Epithelial cell of esophagus (primary cell): ENCODE measurements at regions not wholly inside any gene's neighbourhood (a gene's known extent, or its start where the extent isn't known, plus 50 kb on each side); places are given as distances from the start of the nearest gene placed in this dataset.

Source experiments
- DNase-seq: peaks from one replicate; pipeline ENCODE4 v3.0.0; 2010; ENCODE audit warnings: low read depth
- H3K4me3 ChIP-seq: 2 replicates; pipeline ENCODE4 v1.5.1; 2011; ENCODE audit warnings: mild to moderate bottlenecking, low read length, control low read depth
- TF ChIP-seq, protein P1 (sequence below): IDR thresholded peaks from 2 replicates; pipeline ENCODE4 v1.5.1; 2011; ENCODE audit warnings: low read depth, mild to moderate bottlenecking, low read length, control low read depth, inconsistent platforms; ENCODE audit not compliant: insufficient read depth; ENCODE audit errors: missing control alignments

DNA sequence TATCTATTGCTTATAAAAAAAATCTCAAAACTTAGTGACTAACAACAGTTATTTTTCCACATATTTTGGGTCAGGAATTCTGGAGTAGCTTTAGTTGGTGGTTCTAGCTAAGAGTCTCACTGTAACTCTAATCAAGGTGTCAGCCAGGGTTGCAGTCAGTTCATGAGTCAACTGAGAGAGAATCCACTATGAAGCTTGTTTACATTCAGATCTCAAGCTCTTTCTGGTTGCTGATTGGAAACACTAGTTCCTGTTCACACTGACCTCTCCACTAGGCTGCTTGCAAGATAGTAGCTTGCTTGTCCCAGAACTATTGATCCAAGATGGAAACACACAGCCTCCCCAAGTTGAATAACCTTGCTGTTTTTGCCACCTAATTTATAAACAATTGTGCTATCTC is 1192.1 kb upstream of the B3GALT2 start:
- TF ChIP-seq, protein P1, sequence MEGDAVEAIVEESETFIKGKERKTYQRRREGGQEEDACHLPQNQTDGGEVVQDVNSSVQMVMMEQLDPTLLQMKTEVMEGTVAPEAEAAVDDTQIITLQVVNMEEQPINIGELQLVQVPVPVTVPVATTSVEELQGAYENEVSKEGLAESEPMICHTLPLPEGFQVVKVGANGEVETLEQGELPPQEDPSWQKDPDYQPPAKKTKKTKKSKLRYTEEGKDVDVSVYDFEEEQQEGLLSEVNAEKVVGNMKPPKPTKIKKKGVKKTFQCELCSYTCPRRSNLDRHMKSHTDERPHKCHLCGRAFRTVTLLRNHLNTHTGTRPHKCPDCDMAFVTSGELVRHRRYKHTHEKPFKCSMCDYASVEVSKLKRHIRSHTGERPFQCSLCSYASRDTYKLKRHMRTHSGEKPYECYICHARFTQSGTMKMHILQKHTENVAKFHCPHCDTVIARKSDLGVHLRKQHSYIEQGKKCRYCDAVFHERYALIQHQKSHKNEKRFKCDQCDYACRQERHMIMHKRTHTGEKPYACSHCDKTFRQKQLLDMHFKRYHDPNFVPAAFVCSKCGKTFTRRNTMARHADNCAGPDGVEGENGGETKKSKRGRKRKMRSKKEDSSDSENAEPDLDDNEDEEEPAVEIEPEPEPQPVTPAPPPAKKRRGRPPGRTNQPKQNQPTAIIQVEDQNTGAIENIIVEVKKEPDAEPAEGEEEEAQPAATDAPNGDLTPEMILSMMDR: no peak
- peak; percentile 32 for DNase-seq

DNA sequence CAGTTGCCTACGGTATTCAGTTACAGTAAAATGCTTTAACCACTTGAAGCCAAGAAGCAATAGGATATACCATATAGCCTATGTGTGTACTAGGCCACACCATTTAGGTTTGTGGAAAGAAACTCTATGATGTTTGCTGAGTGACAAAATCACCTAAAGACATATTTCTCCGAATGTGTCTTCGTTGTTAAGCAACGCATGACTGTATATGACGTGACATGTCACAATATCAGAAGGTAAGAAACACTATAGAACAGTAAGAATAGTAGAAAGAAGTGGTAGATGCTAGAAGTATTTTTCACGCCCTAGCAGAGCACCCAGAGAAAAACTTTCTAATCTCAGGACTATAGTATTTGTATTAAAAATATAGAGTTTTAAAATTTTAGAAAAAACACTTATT is 1188.2 kb upstream of the B3GALT2 start:
- TF ChIP-seq, protein P1: no peak
- no peak for DNase-seq

More for the DNA sequence above, 1192.1 kb upstream of the B3GALT2 start:
- H3K4me3 ChIP-seq: no peak overlapping the region

DNA sequence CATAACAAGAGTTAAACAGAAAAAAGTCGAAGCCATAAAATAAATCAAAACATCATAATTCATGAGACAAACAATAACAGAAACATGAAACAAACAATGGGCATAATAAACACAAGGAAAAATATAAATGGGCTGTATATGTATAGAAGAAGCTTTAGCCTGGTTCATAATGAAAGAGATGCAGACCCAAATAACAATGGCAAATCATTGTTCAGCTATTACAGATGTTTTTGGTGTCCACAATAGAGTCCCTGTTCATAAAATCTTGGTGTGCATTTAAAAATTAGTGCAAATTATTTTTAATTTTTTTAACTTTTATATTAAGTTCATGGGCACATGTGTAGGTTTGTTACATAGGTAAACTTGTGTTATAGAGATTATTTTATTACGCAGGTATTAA is 1185.9 kb upstream of the B3GALT2 start:
- TF ChIP-seq, protein P1: no peak
- DNase-seq: no peak
- no peak overlapping the region for H3K4me3 ChIP-seq

More for the DNA sequence above, 1188.2 kb upstream of the B3GALT2 start:
- H3K4me3 ChIP-seq: no peak overlapping the region

DNA sequence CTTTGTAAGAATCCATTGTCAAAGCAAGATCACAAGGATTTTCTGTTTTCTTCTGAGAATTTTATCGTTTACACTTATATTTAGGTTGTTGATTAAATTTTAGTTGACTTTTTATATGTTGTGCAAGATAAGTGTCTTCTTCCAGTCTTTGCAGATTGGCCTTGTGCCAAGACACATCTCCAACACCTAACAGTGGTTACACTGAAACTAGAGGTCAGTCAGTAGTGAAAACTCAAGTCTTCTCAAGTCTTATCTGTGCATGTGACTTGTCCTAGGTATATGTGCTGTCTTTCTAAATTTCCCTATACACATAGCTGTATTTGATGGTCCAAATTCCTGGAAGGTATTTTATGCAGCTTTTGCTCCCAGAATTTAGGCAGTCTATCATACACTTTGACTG is 1183.2 kb upstream of the B3GALT2 start:
- TF ChIP-seq, protein P1: no peak
- H3K4me3 ChIP-seq: no peak overlapping the region
- DNase-seq: no peak

DNA sequence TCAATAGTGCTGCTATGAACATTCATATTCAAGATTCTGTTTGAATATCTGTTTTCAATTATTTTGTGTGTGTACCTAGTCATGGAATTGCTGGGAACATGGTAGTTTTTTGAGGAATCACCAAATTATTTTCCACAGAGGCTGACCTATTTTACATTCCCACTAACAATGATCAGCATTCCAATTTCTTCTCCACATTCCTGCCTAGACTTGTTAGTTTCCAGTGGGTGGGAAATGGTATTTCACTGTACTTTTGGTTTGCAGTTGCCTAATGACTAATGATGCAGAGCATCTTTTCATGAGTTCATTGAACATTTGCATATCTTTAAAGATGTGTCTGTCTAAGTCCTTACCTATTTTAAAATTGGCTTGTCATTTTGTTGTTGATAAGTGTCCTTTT is 1182.6 kb upstream of the B3GALT2 start:
- TF ChIP-seq, protein P1: no peak
- DNase-seq: peak; percentile 66
- H3K4me3 ChIP-seq: no peak overlapping the region

DNA sequence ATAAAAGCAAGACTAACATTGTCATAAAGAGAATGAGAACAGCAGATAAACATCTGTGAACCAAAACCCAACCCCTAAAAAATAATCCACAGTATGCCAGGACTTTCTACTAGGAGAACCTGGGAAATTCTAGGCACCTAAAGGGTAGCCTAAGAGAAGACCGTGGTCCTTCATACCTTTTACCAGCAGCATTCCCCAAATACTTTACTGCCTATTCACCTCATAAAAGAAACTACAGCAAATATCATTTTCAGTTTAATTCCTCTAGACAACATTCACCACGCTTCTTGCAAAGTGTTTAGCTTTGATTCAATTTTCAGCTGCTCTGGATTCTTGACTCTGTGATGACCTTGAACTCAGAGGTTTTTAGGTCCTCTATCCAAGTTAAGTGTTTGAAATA is 1180.7 kb upstream of the B3GALT2 start:
- DNase-seq: no peak
- TF ChIP-seq, protein P1: no peak
- H3K4me3 ChIP-seq: no peak overlapping the region

DNA sequence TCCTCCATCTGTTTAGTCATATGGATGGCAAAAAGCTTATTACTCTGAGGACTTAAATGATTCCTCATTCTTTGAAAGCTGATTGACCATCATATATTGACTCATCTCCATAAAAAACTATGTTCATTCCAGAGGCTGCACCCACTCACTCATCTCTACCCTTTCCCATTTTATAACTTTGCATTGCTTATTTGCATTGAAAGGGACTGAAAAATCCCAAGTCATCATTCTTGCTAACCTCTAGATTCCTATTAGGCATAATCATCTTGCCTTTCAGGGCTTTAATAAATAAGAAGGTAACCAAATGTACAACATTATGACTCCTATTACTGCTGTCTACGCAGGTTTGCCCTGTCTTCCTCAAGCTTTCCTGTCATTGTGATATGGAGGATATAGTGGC is 1180.3 kb upstream of the B3GALT2 start:
- peak; percentile 61 for DNase-seq
- TF ChIP-seq, protein P1: no peak
- H3K4me3 ChIP-seq: no peak overlapping the region
